H1 (cell line): ENCODE measurements at regions not wholly inside any gene's neighbourhood (a gene's known extent, or its start where the extent isn't known, plus 50 kb on each side); places are given as distances from the start of the nearest gene placed in this dataset.
"Not testable (repeated sequence)": the region's sequence is repeated elsewhere in the genome, so short reads cannot be mapped to it uniquely, and the experiment has no call there.

Experiments
- CTCF ChIA-PET: fragments of 300-600 bp; sonication (Branson Sonifier 250); formaldehyde crosslinking; loops from one replicate; lab custom pipeline; 2021; ENCODE audit not compliant: partially characterized antibody; lab: Charles Lee
- POLR2A ChIA-PET: fragments of 300-600 bp; sonication (Branson Sonifier 250); formaldehyde crosslinking; loops from one replicate; lab custom pipeline; 2021; ENCODE audit warnings: inconsistent platforms; ENCODE audit not compliant: partially characterized antibody; lab: Charles Lee
- DNase-seq, 2 experiments: peaks; one replicate each; pipeline versions ENCODE4 v3.0.0 to v3.0.0-alpha.2; 2010 to 2022; ENCODE audit warnings: low spot score in 2 of 2, low read depth in 1 of 2, mixed read lengths in 1 of 2
- FAIRE-seq: peaks from 2 replicates; lab custom pipeline; 2011; peaks lifted over from hg19 to GRCh38; lab: Jason Lieb, UNC
- H2AFZ ChIP-seq: 2 replicates; pipeline ENCODE4 v1.8.1; 2012; ENCODE audit warnings: low read length, inconsistent platforms
- H2AK5ac ChIP-seq: 2 replicates; pipeline ENCODE4 v1.6.1; 2013; ENCODE audit warnings: low read depth, low read length
- H2BK120ac ChIP-seq: replicated peaks from 2 replicates; pipeline ENCODE3; 2013; ENCODE audit warnings: low read depth, low read length, inconsistent platforms
- H2BK12ac ChIP-seq: 2 replicates; pipeline ENCODE4 v1.6.1; 2013; ENCODE audit warnings: low read depth, low read length
- H2BK15ac ChIP-seq: 2 replicates; pipeline ENCODE4 v1.6.1; 2013; ENCODE audit warnings: low read length
- H2BK20ac ChIP-seq: 2 replicates; pipeline ENCODE4 v1.6.1; 2013; ENCODE audit warnings: low read length
- H2BK5ac ChIP-seq: 2 replicates; pipeline ENCODE4 v1.6.1; 2013; ENCODE audit warnings: low read depth, low read length
- H3K14ac ChIP-seq: 2 replicates; pipeline ENCODE4 v1.6.1; 2013; ENCODE audit warnings: inconsistent platforms; ENCODE audit not compliant: insufficient read length
- H3K18ac ChIP-seq: 2 replicates; pipeline ENCODE4 v1.6.1; 2013; ENCODE audit warnings: low read length; ENCODE audit errors: extremely low read depth
- H3K23ac ChIP-seq: 2 replicates; pipeline ENCODE4 v1.6.1; 2013; ENCODE audit warnings: inconsistent platforms; ENCODE audit not compliant: insufficient read length
- H3K23me2 ChIP-seq: 2 replicates; pipeline ENCODE4 v1.6.1; 2013; ENCODE audit warnings: low read depth, low read length
- H3K27ac ChIP-seq: 2 replicates; pipeline ENCODE4 v1.6.1; 2011; ENCODE audit warnings: low read depth, low read length, inconsistent platforms
- H3K27me3 ChIP-seq, 4 experiments: replicated peaks in 1 of 4; 1 replicate in 1 of 4; 2 replicates in 3 of 4; pipeline versions ENCODE4 v1.6.1 to v1.8.1; 2011 to 2013; ENCODE audit warnings: low read length in 3 of 4, mild to moderate bottlenecking in 3 of 4, inconsistent platforms in 2 of 4, mixed read lengths in 2 of 4, moderate library complexity in 1 of 4; ENCODE audit not compliant: control insufficient read depth in 3 of 4, insufficient read depth in 3 of 4; ENCODE audit errors: extremely low read depth in 1 of 4
- H3K36me3 ChIP-seq, 4 experiments: 2 replicates each; pipeline versions ENCODE4 v1.6.1 to v1.8.1; 2011 to 2013; ENCODE audit warnings: mild to moderate bottlenecking in 4 of 4, low read length in 3 of 4, moderate library complexity in 2 of 4, control low read depth in 1 of 4, inconsistent platforms in 1 of 4; ENCODE audit not compliant: insufficient read depth in 4 of 4, control insufficient read depth in 2 of 4
- H3K4ac ChIP-seq: replicated peaks from 2 replicates; pipeline ENCODE3; 2013; ENCODE audit warnings: low read length, low read depth, mixed read lengths, inconsistent platforms; ENCODE audit not compliant: insufficient read length
- H3K4me1 ChIP-seq, 4 experiments: replicated peaks in 1 of 4; 1 replicate in 1 of 4; 2 replicates in 3 of 4; pipeline versions ENCODE4 v1.6.1 to v1.8.1; 2011 to 2013; ENCODE audit warnings: low read length in 3 of 4, inconsistent platforms in 2 of 4, mixed read lengths in 1 of 4; ENCODE audit not compliant: insufficient read depth in 4 of 4, control insufficient read depth in 3 of 4
- H3K4me2 ChIP-seq, 2 experiments: 2 replicates each; pipeline versions ENCODE4 v1.6.1 to v1.8.1; 2011 to 2013; ENCODE audit warnings: low read depth in 2 of 2, low read length in 2 of 2, control low read depth in 1 of 2, inconsistent platforms in 1 of 2, mild to moderate bottlenecking in 1 of 2; ENCODE audit not compliant: insufficient read depth in 1 of 2
- H3K4me3 ChIP-seq, 4 experiments: fragments of 200-600, 300-600 bp in 1 of 4; sonication (generic), shearing (Covaris generic), sonication (Bioruptor Twin) in 1 of 4; 2 replicates each; pipeline versions ENCODE4 v1.5.1 to v1.8.1; 2011 to 2016; ENCODE audit warnings: low read length in 4 of 4, low read depth in 3 of 4, control low read depth in 2 of 4, inconsistent platforms in 2 of 4, mild to moderate bottlenecking in 2 of 4, mixed read lengths in 1 of 4, moderate library complexity in 1 of 4; ENCODE audit not compliant: insufficient read depth in 2 of 4; ENCODE audit errors: extremely low read depth in 1 of 4
- H3K56ac ChIP-seq: replicated peaks from 2 replicates; pipeline ENCODE3; 2013; ENCODE audit warnings: low read depth, mild to moderate bottlenecking, mixed read lengths, low read length, inconsistent platforms; ENCODE audit not compliant: insufficient read length
- H3K79me1 ChIP-seq: 2 replicates; pipeline ENCODE4 v1.6.1; 2013; ENCODE audit warnings: low read depth, low read length, control low read depth
- H3K79me2 ChIP-seq, 2 experiments: 2 replicates each; pipeline versions ENCODE4 v1.6.1 to v1.8.1; 2012 to 2013; ENCODE audit warnings: low read length in 2 of 2, mild to moderate bottlenecking in 2 of 2, inconsistent platforms in 1 of 2; ENCODE audit not compliant: insufficient read depth in 2 of 2, control insufficient read depth in 1 of 2
- H3K9ac ChIP-seq, 4 experiments: replicated peaks in 1 of 4; 1 replicate in 1 of 4; 2 replicates in 3 of 4; pipeline versions ENCODE4 v1.6.1 to v1.8.1; 2011 to 2013; ENCODE audit warnings: low read depth in 3 of 4, low read length in 3 of 4, control low read depth in 2 of 4, mild to moderate bottlenecking in 2 of 4, moderate library complexity in 2 of 4, inconsistent platforms in 1 of 4; ENCODE audit errors: extremely low read depth in 1 of 4
- H3K9me3 ChIP-seq, 2 experiments: 2 replicates each; pipeline versions ENCODE4 v1.6.1 to v1.8.1; 2012 to 2013; ENCODE audit warnings: mild to moderate bottlenecking in 2 of 2, moderate library complexity in 2 of 2, control low read depth in 1 of 2, inconsistent platforms in 1 of 2, low read depth in 1 of 2, low read length in 1 of 2, mixed read lengths in 1 of 2; ENCODE audit not compliant: insufficient read depth in 2 of 2
- H4K20me1 ChIP-seq, 2 experiments: replicated peaks in 1 of 2; 2 replicates each; pipeline versions ENCODE3 to v1.8.1; 2011 to 2013; ENCODE audit warnings: inconsistent platforms in 2 of 2, low read length in 2 of 2, mild to moderate bottlenecking in 1 of 2; ENCODE audit not compliant: insufficient read depth in 2 of 2, control insufficient read depth in 1 of 2
- H4K5ac ChIP-seq: 2 replicates; pipeline ENCODE4 v1.6.1; 2013; ENCODE audit warnings: low read length, low read depth, mixed read lengths, inconsistent platforms; ENCODE audit not compliant: insufficient read length
- H4K8ac ChIP-seq: 2 replicates; pipeline ENCODE4 v1.8.0; 2013; ENCODE audit warnings: mild to moderate bottlenecking, moderate library complexity, low read length, inconsistent platforms; ENCODE audit not compliant: insufficient read depth; ENCODE audit errors: extremely low read depth
- H4K91ac ChIP-seq: replicated peaks from 2 replicates; pipeline ENCODE3; 2013; ENCODE audit warnings: low read length, mixed read lengths, inconsistent platforms; ENCODE audit not compliant: insufficient read length
- WGBS, 2 experiments: shearing (Covaris generic) in 1 of 2; methylation state at CpG; one replicate each; pipeline versions ENCODE4 v1.1.6 to v1.1.7; 2013 to 2015; ENCODE audit warnings: low lambda C conversion rate in 2 of 2, mixed read lengths in 2 of 2, inconsistent platforms in 1 of 2, low coverage in 1 of 2, missing lambda C conversion rate in 1 of 2; ENCODE audit not compliant: insufficient replicate concordance in 2 of 2, insufficient coverage in 1 of 2, insufficient read length in 1 of 2; ENCODE audit errors: extremely low coverage in 1 of 2, missing lambda C conversion rate in 1 of 2; 5-methylcytosine and 5-hydroxymethylcytosine counted together

GRCh38 chr20:29324516-29325303, 1932.8 kb upstream of the DEFB115 start:
- H3K18ac ChIP-seq, H4K20me1 ChIP-seq, H4K91ac ChIP-seq, H3K79me2 ChIP-seq, H2BK5ac ChIP-seq, DNase-seq, H2BK120ac ChIP-seq, H2BK15ac ChIP-seq, H3K27me3 ChIP-seq, H3K56ac ChIP-seq, H3K4me1 ChIP-seq, FAIRE-seq, POLR2A ChIA-PET, H3K36me3 ChIP-seq, H2BK20ac ChIP-seq, H2AFZ ChIP-seq, H3K27ac ChIP-seq, H4K5ac ChIP-seq, H3K4me2 ChIP-seq, H3K23me2 ChIP-seq, H3K23ac ChIP-seq, H3K9ac ChIP-seq, H2BK12ac ChIP-seq, H3K79me1 ChIP-seq, H2AK5ac ChIP-seq, H3K14ac ChIP-seq, H4K8ac ChIP-seq, H3K4ac ChIP-seq, CTCF ChIA-PET, H3K4me3 ChIP-seq: not testable (repeated sequence)
- peaks cover 40 to 73% of the 10 kb centered on the region in 2 experiments for H3K9me3 ChIP-seq
- 82% methylated on average over 27 of the region's 34 CpGs; no CpG with 5 or more reads in 1 of the 2 experiments for WGBS, 2 experiments
